GM23338 (cell line): ENCODE measurements at regions not wholly inside any gene's neighbourhood (a gene's known extent, or its start where the extent isn't known, plus 50 kb on each side); places are given as distances from the start of the nearest gene placed in this dataset.

Source experiments
- ATAC-seq: fragments of 200-7000 bp; cut with Tn5 transposase; 3 replicates; pipeline ENCODE4 v1.9.1; 2020
- DNase-seq: peaks from one replicate; pipeline ENCODE4 v3.0.0-alpha.2; 2015; ENCODE audit warnings: low spot score
- H2AFZ ChIP-seq: fragments of 200-600 bp; sonication (generic); 2 replicates; pipeline ENCODE4 v1.8.0; 2016; ENCODE audit warnings: antibody characterized with exemption, mild to moderate bottlenecking, moderate library complexity
- H3F3A ChIP-seq: fragments of 200-600 bp; sonication (generic); replicated peaks from 2 replicates; pipeline ENCODE4 v1.8.0; 2017; ENCODE audit warnings: antibody characterized with exemption, mixed run types, low read depth
- H3K27ac ChIP-seq: fragments of 200-600 bp; sonication (generic); 2 replicates; pipeline ENCODE4 v1.6.1; 2016; ENCODE audit warnings: low read depth
- H3K27me3 ChIP-seq: fragments of 200-600 bp; sonication (generic); 2 replicates; pipeline ENCODE4 v1.8.0; 2016; ENCODE audit warnings: mild to moderate bottlenecking, mixed run types, moderate library complexity; ENCODE audit not compliant: insufficient read depth
- H3K36me3 ChIP-seq: fragments of 200-600 bp; sonication (generic); 2 replicates; pipeline ENCODE4 v1.8.0; 2016; ENCODE audit warnings: mild to moderate bottlenecking; ENCODE audit not compliant: insufficient read depth
- H3K4me1 ChIP-seq: fragments of 200-600 bp; sonication (generic); 2 replicates; pipeline ENCODE4 v1.8.0; 2016; ENCODE audit warnings: mild to moderate bottlenecking, moderate library complexity; ENCODE audit not compliant: insufficient read depth
- H3K4me2 ChIP-seq: fragments of 200-600 bp; sonication (generic); 2 replicates; pipeline ENCODE4 v1.7.1; 2017; ENCODE audit warnings: mixed run types
- H3K4me3 ChIP-seq: fragments of 200-600 bp; sonication (generic); 2 replicates; pipeline ENCODE4 v1.6.1; 2016; ENCODE audit warnings: mixed run types
- H3K79me2 ChIP-seq: fragments of 200-600 bp; sonication (generic); replicated peaks from 2 replicates; pipeline ENCODE4 v1.8.0; 2017; ENCODE audit warnings: mild to moderate bottlenecking; ENCODE audit not compliant: insufficient read depth
- H3K9me2 ChIP-seq: fragments of 200-600 bp; sonication (generic); 2 replicates; pipeline ENCODE4 v1.8.0; 2017; ENCODE audit not compliant: insufficient read depth
- H4K20me1 ChIP-seq: fragments of 200-600 bp; sonication (generic); replicated peaks from 2 replicates; pipeline ENCODE4 v1.8.0; 2017; ENCODE audit warnings: mild to moderate bottlenecking; ENCODE audit not compliant: insufficient read depth
- H3K27ac Mint-ChIP-seq: 2 replicates; pipeline ENCODE4 v1.8.0; 2020; ENCODE audit warnings: inconsistent platforms, mild to moderate bottlenecking, moderate library complexity, mixed read lengths
- H3K27me3 Mint-ChIP-seq: 3 replicates; pipeline ENCODE4 v1.8.0; 2022; ENCODE audit warnings: low read depth, mild to moderate bottlenecking, moderate library complexity, mixed read lengths, inconsistent platforms; ENCODE audit not compliant: insufficient read depth, poor library complexity
- H3K36me3 Mint-ChIP-seq: 3 replicates; pipeline ENCODE4 v1.8.0; 2021; ENCODE audit warnings: low read depth, mild to moderate bottlenecking, inconsistent platforms, moderate library complexity, mixed read lengths
- H3K4me1 Mint-ChIP-seq: 3 replicates; pipeline ENCODE4 v1.8.0; 2020; ENCODE audit warnings: mild to moderate bottlenecking, inconsistent platforms, mixed read lengths
- H3K4me3 Mint-ChIP-seq: 3 replicates; pipeline ENCODE4 v1.8.0; 2021; ENCODE audit warnings: moderate library complexity, mild to moderate bottlenecking, inconsistent platforms, mixed read lengths
- H3K9me3 Mint-ChIP-seq: 3 replicates; pipeline ENCODE4 v1.8.0; 2020; ENCODE audit warnings: moderate library complexity, mild to moderate bottlenecking, inconsistent platforms, mixed read lengths
- CREB1 ChIP-seq: fragments of 250-450 bp; sonication (Bioruptor Pico); IDR thresholded peaks from 2 replicates; pipeline ENCODE4 v1.5.0; 2020; ENCODE audit warnings: low read depth, mild to moderate bottlenecking, moderate library complexity
- CTCF ChIP-seq, 2 experiments: fragments of 200-600 bp in 1 of 2; sonication (generic) in 1 of 2; conservative IDR thresholded peaks; 2 replicates each; pipeline versions ENCODE4 v1.5.1 to v1.6.1; 2016 to 2017; ENCODE audit warnings: antibody characterized with exemption in 2 of 2, low read depth in 2 of 2, mild to moderate bottlenecking in 2 of 2, moderate library complexity in 1 of 2
- EZH2phosphoT487 ChIP-seq: fragments of 200-600 bp; sonication (generic); IDR thresholded peaks from one replicate; pipeline ENCODE4 v1.8.1; 2018; ENCODE audit warnings: antibody characterized with exemption; ENCODE audit not compliant: unreplicated experiment
- JUNB ChIP-seq: IDR thresholded peaks from one replicate; pipeline ENCODE4 v1.6.1; 2016; ENCODE audit warnings: antibody characterized with exemption; ENCODE audit not compliant: unreplicated experiment
- NANOG ChIP-seq: IDR thresholded peaks from 2 replicates; pipeline ENCODE4 v1.6.1; 2016; ENCODE audit warnings: antibody characterized with exemption, borderline replicate concordance
- REST ChIP-seq: IDR thresholded peaks from one replicate; pipeline ENCODE4 v1.6.1; 2018; ENCODE audit warnings: antibody characterized with exemption; ENCODE audit not compliant: unreplicated experiment
- STAT1 ChIP-seq: IDR thresholded peaks from one replicate; pipeline ENCODE4 v1.6.1; 2016; ENCODE audit warnings: antibody characterized with exemption; ENCODE audit not compliant: unreplicated experiment
- ZNF331 ChIP-seq: fragments of 250-450 bp; sonication (Bioruptor Pico); IDR thresholded peaks from 2 replicates; pipeline ENCODE4 v1.5.0; 2020; ENCODE audit warnings: low read depth, mild to moderate bottlenecking, moderate library complexity
- TF ChIP-seq, protein P1 (sequence below): IDR thresholded peaks from 2 replicates; pipeline ENCODE4 v1.6.1; 2016; ENCODE audit warnings: antibody characterized with exemption

GRCh38 chr3:124588794-124589193 lies 141.5 kb upstream of the UMPS start:
- H3K27me3 ChIP-seq: peaks cover 44% of the 10 kb centered on the region
- no peaks in the 10 kb centered on the region for H3K9me3 Mint-ChIP-seq

More at GRCh38 chr3:124588794-124589193, 141.5 kb upstream of the UMPS start:
- Histone ChIP-seq H3K27ac (no peak overlapping the region), H3K4me1 (peaks cover 40% of the 10 kb centered on the region), H3K9me2 (no peaks in the 10 kb centered on the region), H4K20me1 (no peaks in the 10 kb centered on the region), H3F3A (0 out of 2 replicates have a peak, but pooled peaks cover 6% of the 10 kb centered on the region), H3K4me2 (no peak overlapping the region), H2AFZ (no peak overlapping the region), H3K4me3 (no peak overlapping the region), H3K79me2 (no peaks in the 10 kb centered on the region), H3K36me3 (no peaks in the 10 kb centered on the region)
- Mint-ChIP-seq H3K27me3 (peaks cover 37% of the 10 kb centered on the region), H3K27ac (no peak overlapping the region), H3K4me3 (no peak overlapping the region), H3K36me3 (no peaks in the 10 kb centered on the region), H3K4me1 (peaks cover 47% of the 10 kb centered on the region)
- TF ChIP-seq JUNB (no peak), NANOG (no peak), REST (no peak), EZH2phosphoT487 (no peak), CTCF (conservative IDR thresholded peaks at IDR 0.05; ENCODE audit: low read depth in 2 of 2) (no peak), STAT1 (no peak), CREB1 (CRISPR knock-in tag) (no peak), ZNF331 (no peak)
- TF ChIP-seq, protein P1, sequence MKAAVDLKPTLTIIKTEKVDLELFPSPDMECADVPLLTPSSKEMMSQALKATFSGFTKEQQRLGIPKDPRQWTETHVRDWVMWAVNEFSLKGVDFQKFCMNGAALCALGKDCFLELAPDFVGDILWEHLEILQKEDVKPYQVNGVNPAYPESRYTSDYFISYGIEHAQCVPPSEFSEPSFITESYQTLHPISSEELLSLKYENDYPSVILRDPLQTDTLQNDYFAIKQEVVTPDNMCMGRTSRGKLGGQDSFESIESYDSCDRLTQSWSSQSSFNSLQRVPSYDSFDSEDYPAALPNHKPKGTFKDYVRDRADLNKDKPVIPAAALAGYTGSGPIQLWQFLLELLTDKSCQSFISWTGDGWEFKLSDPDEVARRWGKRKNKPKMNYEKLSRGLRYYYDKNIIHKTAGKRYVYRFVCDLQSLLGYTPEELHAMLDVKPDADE: no peak
- ATAC-seq (no peak), DNase-seq (no peak)
